Ishikawa (cell line): ENCODE measurements at regions not wholly inside any gene's neighbourhood (a gene's known extent, or its start where the extent isn't known, plus 50 kb on each side); places are given as distances from the start of the nearest gene placed in this dataset.

Source experiments
- CEBPB ChIP-seq: IDR thresholded peaks from 2 replicates; pipeline ENCODE4 v1.6.1; 2012
- CREB1 ChIP-seq: IDR thresholded peaks from 2 replicates; pipeline ENCODE4 v1.6.1; 2012; ENCODE audit warnings: low read depth
- EGR1 ChIP-seq: IDR thresholded peaks from 2 replicates; pipeline ENCODE4 v1.6.1; 2012
- EP300 ChIP-seq: IDR thresholded peaks from 2 replicates; pipeline ENCODE4 v1.6.1; 2012; ENCODE audit warnings: borderline replicate concordance
- FOXM1 ChIP-seq: IDR thresholded peaks from 2 replicates; pipeline ENCODE4 v1.6.1; 2012; ENCODE audit warnings: low read depth, borderline replicate concordance
- NFIC ChIP-seq: IDR thresholded peaks from 2 replicates; pipeline ENCODE4 v1.6.1; 2012
- RAD21 ChIP-seq: IDR thresholded peaks from 2 replicates; pipeline ENCODE4 v1.6.1; 2012; ENCODE audit warnings: low read depth
- TAF1 ChIP-seq: IDR thresholded peaks from 2 replicates; pipeline ENCODE4 v1.6.1; 2012; ENCODE audit warnings: low read depth, mild to moderate bottlenecking
- TCF12 ChIP-seq: IDR thresholded peaks from 2 replicates; pipeline ENCODE4 v1.6.1; 2012; ENCODE audit warnings: low read depth
- TEAD4 ChIP-seq: IDR thresholded peaks from 2 replicates; pipeline ENCODE4 v1.6.1; 2012
- YY1 ChIP-seq: IDR thresholded peaks from 2 replicates; pipeline ENCODE4 v1.6.1; 2012; ENCODE audit warnings: low read depth
- ZBTB7A ChIP-seq: IDR thresholded peaks from 2 replicates; pipeline ENCODE4 v1.6.1; 2012; ENCODE audit warnings: low read depth
- TF ChIP-seq, protein P1 (sequence below): IDR thresholded peaks from 2 replicates; pipeline ENCODE4 v1.6.1; 2012; ENCODE audit warnings: low read depth, mild to moderate bottlenecking
- TF ChIP-seq, protein P2 (sequence below): IDR thresholded peaks from 2 replicates; pipeline ENCODE4 v1.6.1; 2012
- TF ChIP-seq, protein P3 (sequence below): IDR thresholded peaks from 2 replicates; pipeline ENCODE4 v1.6.1; 2012

DNA sequence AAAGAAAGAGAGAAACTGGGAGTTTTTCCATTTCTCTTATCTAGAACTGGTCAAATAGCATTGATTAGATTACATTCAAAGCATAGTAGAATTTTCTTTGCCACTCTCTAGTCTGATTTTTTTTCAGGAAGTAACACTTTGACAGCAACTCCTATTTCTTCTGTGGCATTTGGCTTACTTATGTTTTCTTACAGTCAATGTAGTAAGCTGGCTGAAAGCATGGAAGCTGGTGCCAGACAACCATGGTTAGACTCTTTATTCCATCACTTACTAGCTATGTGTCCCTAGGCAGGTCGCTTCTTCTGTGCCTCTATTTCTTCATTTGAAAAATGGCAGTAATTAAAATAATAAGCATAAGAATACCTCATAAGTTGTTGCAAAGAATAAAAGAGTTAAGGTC, 54.2 kb upstream of the OPRM1 start:
- TF ChIP-seq TCF12 (no peak), TEAD4 (no peak), TAF1 (no peak), RAD21 (no peak)
- TF ChIP-seq, protein P1, sequence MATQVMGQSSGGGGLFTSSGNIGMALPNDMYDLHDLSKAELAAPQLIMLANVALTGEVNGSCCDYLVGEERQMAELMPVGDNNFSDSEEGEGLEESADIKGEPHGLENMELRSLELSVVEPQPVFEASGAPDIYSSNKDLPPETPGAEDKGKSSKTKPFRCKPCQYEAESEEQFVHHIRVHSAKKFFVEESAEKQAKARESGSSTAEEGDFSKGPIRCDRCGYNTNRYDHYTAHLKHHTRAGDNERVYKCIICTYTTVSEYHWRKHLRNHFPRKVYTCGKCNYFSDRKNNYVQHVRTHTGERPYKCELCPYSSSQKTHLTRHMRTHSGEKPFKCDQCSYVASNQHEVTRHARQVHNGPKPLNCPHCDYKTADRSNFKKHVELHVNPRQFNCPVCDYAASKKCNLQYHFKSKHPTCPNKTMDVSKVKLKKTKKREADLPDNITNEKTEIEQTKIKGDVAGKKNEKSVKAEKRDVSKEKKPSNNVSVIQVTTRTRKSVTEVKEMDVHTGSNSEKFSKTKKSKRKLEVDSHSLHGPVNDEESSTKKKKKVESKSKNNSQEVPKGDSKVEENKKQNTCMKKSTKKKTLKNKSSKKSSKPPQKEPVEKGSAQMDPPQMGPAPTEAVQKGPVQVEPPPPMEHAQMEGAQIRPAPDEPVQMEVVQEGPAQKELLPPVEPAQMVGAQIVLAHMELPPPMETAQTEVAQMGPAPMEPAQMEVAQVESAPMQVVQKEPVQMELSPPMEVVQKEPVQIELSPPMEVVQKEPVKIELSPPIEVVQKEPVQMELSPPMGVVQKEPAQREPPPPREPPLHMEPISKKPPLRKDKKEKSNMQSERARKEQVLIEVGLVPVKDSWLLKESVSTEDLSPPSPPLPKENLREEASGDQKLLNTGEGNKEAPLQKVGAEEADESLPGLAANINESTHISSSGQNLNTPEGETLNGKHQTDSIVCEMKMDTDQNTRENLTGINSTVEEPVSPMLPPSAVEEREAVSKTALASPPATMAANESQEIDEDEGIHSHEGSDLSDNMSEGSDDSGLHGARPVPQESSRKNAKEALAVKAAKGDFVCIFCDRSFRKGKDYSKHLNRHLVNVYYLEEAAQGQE, result no peak

DNA sequence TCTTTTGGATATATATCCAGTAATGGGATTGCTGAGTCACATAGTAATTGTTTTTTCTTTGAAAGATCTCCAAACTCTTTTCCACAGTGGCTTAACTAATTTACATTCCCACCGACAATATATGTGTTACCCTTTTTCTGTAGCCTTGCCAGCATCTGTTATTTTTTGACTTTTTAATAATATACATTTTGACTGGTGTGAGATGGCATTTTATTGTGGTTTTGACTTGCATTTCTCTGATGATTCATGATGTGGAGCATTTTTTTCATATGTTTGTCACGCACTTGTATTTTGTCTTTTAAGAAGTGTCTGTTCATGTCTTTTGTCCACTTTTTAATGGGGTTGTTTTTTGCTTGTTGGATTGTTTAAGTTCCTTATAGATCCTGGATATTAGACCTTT, 58.9 kb upstream of the OPRM1 start:
- TF ChIP-seq CREB1 (no peak), TEAD4 (no peak), TAF1 (no peak), ZBTB7A (no peak), EP300 (no peak), EGR1 (no peak)
- TF ChIP-seq, protein P1, result no peak
- TF ChIP-seq, protein P2, sequence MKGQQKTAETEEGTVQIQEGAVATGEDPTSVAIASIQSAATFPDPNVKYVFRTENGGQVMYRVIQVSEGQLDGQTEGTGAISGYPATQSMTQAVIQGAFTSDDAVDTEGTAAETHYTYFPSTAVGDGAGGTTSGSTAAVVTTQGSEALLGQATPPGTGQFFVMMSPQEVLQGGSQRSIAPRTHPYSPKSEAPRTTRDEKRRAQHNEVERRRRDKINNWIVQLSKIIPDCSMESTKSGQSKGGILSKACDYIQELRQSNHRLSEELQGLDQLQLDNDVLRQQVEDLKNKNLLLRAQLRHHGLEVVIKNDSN, result no peak
- TF ChIP-seq, protein P3, sequence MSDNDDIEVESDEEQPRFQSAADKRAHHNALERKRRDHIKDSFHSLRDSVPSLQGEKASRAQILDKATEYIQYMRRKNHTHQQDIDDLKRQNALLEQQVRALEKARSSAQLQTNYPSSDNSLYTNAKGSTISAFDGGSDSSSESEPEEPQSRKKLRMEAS, result no peak

DNA sequence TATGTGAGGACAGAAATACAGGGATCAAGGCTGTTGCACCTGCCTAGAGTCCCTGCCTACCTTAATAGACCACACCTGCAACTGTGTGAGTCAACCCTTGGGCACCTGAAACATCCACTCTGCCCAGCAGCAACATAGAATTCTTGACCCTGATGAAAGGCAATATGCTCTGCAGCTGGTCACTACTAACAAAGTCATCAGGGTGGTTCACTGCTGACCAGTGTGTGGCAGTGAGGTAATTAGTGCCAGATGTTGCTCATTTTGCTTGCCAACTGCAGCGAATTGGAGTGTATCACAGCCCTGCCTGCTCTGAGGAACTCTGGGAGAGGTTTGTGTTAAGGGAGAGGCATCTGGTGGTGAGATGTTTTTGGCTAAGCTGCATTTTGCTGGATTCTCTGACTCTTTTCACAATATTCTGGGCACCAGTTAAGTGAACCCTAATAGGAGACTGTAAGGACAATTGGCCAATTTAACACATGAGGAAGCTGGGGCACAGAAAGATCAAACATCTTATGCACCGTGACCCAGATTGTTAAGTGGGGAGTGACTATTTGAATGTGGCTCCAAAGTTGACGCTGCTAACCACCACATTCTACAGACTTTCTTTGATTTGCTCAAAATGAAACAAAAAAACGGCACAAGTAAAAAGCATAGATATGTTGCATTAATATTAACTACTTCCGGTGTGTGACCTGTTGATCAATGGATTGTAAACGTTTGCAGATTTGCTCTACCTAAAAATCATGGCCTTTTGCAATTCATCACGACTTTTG, 61.9 kb upstream of the OPRM1 start:
- TF ChIP-seq TAF1 (no peak), TCF12 (no peak), NFIC (no peak), ZBTB7A (no peak)

DNA sequence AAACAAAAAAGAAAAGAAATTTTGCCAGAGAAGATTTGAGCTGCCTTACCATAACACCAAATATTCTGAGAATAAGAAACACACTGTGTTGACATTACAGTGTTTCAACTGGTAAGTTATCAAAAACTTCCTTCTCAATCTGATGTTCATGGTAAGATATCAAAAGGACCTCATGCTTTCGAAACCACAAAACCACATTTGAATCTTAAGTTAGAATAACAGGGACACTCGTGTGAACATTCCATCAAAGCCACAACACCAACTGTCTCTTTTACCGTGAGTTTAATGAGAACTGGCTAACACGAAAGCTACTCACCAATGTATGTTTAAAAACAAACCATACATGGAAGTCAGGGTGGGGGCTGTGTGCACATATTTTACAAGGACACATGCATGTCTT, 73.0 kb upstream of the OPRM1 start:
- TF ChIP-seq FOXM1, result no peak
- no peak for TF ChIP-seq TAF1
- TF ChIP-seq, protein P2, result no peak
- no peak for TF ChIP-seq NFIC
- TF ChIP-seq RAD21, result no peak
- no peak for TF ChIP-seq EGR1
- TF ChIP-seq ZBTB7A, result no peak
- no peak for TF ChIP-seq CEBPB
- TF ChIP-seq, protein P3, result no peak
- TF ChIP-seq, protein P1, result no peak
- TF ChIP-seq YY1, result no peak

DNA sequence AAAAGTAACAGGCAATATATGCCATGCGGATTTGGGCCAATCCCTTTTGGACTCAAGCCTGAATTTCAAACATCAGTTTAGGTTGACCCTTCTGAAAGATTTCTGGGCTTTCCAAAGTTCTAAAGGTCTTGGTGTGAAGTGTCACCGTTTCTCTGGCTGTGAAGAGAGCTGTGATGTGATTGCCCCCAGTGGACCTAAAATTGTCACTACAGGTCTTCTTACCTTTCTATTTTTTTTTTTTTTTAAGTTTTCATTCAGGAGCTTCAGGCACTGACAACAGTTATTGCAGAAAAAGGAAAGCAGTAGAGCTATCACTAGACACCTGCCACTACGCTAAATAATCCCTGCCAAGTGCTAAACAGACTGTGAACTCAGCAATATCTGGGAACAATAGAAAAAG, 75.7 kb upstream of the OPRM1 start:
- TF ChIP-seq, protein P1, result no peak
- no peak for TF ChIP-seq ZBTB7A
- TF ChIP-seq, protein P2, result no peak
- TF ChIP-seq CEBPB, result no peak
- TF ChIP-seq, protein P3, result no peak
- no peak for TF ChIP-seq CREB1
